Smooth muscle cell (in vitro differentiated cells): ENCODE measurements at regions not wholly inside any gene's neighbourhood (a gene's known extent, or its start where the extent isn't known, plus 50 kb on each side); places are given as distances from the start of the nearest gene placed in this dataset.
"Not testable (repeated sequence)": the region's sequence is repeated elsewhere in the genome, so short reads cannot be mapped to it uniquely, and the experiment has no call there.

Experiments used
- DNase-seq: peaks from one replicate; lab custom pipeline; 2025; ENCODE audit not compliant: unreplicated experiment; lab: John Stamatoyannopoulos, UW
- H2AFZ ChIP-seq: fragments of 200-600 bp; sonication (generic); 2 replicates; pipeline ENCODE4 v1.6.0; 2016; ENCODE audit warnings: antibody characterized with exemption, low read depth, mild to moderate bottlenecking
- H3F3A ChIP-seq: fragments of 200-600 bp; sonication (generic); 2 replicates; pipeline ENCODE4 v1.6.0; 2017; ENCODE audit warnings: antibody characterized with exemption, low read depth
- H3K27ac ChIP-seq: fragments of 200-600 bp; sonication (generic); 2 replicates; pipeline ENCODE4 v1.5.1; 2016; ENCODE audit warnings: low read depth, mild to moderate bottlenecking
- H3K27me3 ChIP-seq: fragments of 200-600 bp; sonication (generic); 2 replicates; pipeline ENCODE4 v1.6.1; 2016; ENCODE audit warnings: low read depth, mild to moderate bottlenecking
- H3K36me3 ChIP-seq: fragments of 200-600 bp; sonication (generic); 2 replicates; pipeline ENCODE4 v1.5.1; 2016; ENCODE audit warnings: low read depth
- H3K4me1 ChIP-seq: fragments of 200-600 bp; sonication (generic); 2 replicates; pipeline ENCODE4 v1.5.1; 2016; ENCODE audit warnings: low read depth
- H3K4me2 ChIP-seq: fragments of 200-600 bp; sonication (generic); 2 replicates; pipeline ENCODE4 v1.6.0; 2016; ENCODE audit warnings: mild to moderate bottlenecking
- H3K4me3 ChIP-seq: fragments of 200-600 bp; sonication (generic); 2 replicates; pipeline ENCODE4 v1.5.1; 2016; ENCODE audit warnings: mild to moderate bottlenecking
- H3K79me2 ChIP-seq: fragments of 200-600 bp; sonication (generic); 2 replicates; pipeline ENCODE4 v1.6.0; 2016; ENCODE audit warnings: low read depth, mild to moderate bottlenecking
- H3K9ac ChIP-seq: fragments of 200-600 bp; sonication (generic); 2 replicates; pipeline ENCODE4 v1.6.0; 2016; ENCODE audit warnings: low read depth
- H3K9me3 ChIP-seq: fragments of 200-600 bp; sonication (generic); replicated peaks from 2 replicates; pipeline ENCODE4 v1.5.1; 2016; ENCODE audit warnings: low read depth
- H4K20me1 ChIP-seq: fragments of 200-600 bp; sonication (generic); 2 replicates; pipeline ENCODE4 v1.6.0; 2016; ENCODE audit warnings: low read depth
- WGBS: methylation state at CpG from one replicate; pipeline ENCODE4 v1.1.7; 2016; ENCODE audit warnings: low lambda C conversion rate; 5-methylcytosine and 5-hydroxymethylcytosine counted together
- TF ChIP-seq, protein P1 (sequence below): fragments of 200-600 bp; sonication (generic); IDR thresholded peaks from 2 replicates; pipeline ENCODE4 v1.5.1; 2017; ENCODE audit warnings: borderline replicate concordance, mild to moderate bottlenecking, antibody characterized with exemption; ENCODE audit not compliant: insufficient read depth, poor library complexity, severe bottlenecking

- Histone ChIP-seq H3K36me3 (no peaks in the 10 kb centered on the region), H2AFZ (no peak overlapping the region), H4K20me1 (no peaks in the 10 kb centered on the region), H3K27ac (no peak overlapping the region), H3K27me3 (no peaks in the 10 kb centered on the region), H3K9me3 (no peaks in the 10 kb centered on the region), H3K4me1 (no peaks in the 10 kb centered on the region), H3K4me3 (no peak overlapping the region), H3K4me2 (no peak overlapping the region), H3F3A (no peaks in the 10 kb centered on the region), H3K9ac (no peak overlapping the region), H3K79me2 (no peaks in the 10 kb centered on the region)
- TF ChIP-seq, protein P1, sequence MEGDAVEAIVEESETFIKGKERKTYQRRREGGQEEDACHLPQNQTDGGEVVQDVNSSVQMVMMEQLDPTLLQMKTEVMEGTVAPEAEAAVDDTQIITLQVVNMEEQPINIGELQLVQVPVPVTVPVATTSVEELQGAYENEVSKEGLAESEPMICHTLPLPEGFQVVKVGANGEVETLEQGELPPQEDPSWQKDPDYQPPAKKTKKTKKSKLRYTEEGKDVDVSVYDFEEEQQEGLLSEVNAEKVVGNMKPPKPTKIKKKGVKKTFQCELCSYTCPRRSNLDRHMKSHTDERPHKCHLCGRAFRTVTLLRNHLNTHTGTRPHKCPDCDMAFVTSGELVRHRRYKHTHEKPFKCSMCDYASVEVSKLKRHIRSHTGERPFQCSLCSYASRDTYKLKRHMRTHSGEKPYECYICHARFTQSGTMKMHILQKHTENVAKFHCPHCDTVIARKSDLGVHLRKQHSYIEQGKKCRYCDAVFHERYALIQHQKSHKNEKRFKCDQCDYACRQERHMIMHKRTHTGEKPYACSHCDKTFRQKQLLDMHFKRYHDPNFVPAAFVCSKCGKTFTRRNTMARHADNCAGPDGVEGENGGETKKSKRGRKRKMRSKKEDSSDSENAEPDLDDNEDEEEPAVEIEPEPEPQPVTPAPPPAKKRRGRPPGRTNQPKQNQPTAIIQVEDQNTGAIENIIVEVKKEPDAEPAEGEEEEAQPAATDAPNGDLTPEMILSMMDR, result no peak
- 91% methylated on average over 6 of the region's 6 CpGs for WGBS
- no peak for DNase-seq
Measured at GRCh38 chr10:27380929-27381358, 123.2 kb upstream of the RAB18 start.

DNA sequence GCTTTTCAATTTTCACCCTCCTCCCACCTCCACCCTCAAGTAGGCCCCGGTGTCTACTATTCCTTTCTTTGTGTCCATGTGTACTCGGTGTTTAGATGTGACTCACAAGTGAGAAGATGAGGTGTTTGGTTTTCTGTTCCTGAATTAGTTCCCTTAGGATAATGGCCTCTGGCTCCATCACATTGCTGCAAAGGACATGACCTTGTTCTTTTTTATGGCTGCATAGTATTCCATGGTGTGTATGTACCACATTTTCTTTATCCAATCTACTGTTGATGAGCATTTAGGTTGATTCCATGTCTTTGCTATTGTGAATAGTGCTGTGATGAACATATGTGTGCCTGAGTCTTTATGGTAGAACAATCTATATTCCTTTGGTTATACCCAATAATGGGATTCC is 125.1 kb upstream of the RAB18 start:
- H3K9me3 ChIP-seq, H3K27me3 ChIP-seq, H3K4me2 ChIP-seq, H3K9ac ChIP-seq, H4K20me1 ChIP-seq, H3K36me3 ChIP-seq, H3F3A ChIP-seq, DNase-seq, H3K79me2 ChIP-seq, H2AFZ ChIP-seq, H3K4me1 ChIP-seq, H3K27ac ChIP-seq, H3K4me3 ChIP-seq: not testable (repeated sequence)
- WGBS, result 98% methylated on average over 2 of the region's 2 CpGs

DNA sequence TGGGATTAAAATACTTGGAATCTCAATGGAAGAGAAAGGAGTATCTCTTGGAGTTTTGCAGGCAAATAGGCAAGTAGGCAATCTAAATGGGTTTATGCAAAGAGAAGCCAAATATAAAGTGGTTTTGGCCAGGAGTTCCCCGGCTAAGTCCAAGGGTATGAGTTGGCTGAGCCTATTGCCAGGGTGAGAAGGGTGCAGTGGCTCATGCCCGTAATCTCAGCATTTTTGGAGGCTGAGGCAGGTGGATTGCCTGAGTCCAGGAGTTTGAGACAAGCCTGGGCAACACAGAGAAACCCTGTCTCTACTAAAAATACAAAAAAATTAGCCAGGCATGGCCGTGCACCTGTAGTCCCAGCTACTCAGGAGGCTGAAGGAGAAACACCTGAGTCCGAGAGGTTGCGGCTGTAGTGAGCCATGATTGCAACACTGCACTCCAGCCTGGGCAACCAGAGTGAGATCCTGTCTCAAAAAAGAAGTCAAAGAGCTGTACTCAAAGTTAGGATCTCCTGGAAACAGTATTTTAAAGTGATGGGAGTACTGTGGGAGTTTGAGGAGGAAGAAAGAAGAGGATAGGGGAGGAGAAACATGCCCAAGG is 130.4 kb upstream of the RAB18 start:
- WGBS, result 89% methylated on average over 5 of the region's 5 CpGs
- H4K20me1 ChIP-seq, result no peaks in the 10 kb centered on the region

DNA sequence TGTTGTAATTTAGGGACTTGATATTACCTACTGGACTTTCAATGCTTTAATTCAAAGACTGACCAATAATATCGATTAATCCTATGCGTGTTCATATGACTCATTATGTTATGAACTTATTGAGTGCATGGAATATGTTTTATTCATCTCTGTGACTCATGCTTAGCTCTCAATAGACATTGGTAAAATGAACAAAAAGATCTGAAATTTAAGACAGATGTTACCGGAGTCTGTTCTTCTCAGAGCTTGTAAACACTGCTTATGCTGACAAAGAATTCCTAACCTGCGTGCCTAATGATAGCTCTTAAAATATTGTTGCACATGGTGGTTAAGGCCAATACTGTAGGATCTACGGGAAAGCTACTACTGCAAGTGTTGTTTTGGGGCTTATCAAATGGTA is 131.5 kb upstream of the ACBD5 start:
- WGBS, result 90% methylated on average over 5 of the region's 5 CpGs
- Histone ChIP-seq H3K79me2 (no peaks in the 10 kb centered on the region), H3K36me3 (no peaks in the 10 kb centered on the region), H3K27ac (no peak overlapping the region), H4K20me1 (no peaks in the 10 kb centered on the region), H2AFZ (no peak overlapping the region), H3K9me3 (no peaks in the 10 kb centered on the region), H3K4me2 (no peak overlapping the region), H3F3A (no peaks in the 10 kb centered on the region), H3K9ac (no peak overlapping the region), H3K4me1 (no peaks in the 10 kb centered on the region), H3K4me3 (no peak overlapping the region), H3K27me3 (no peaks in the 10 kb centered on the region)
- DNase-seq, result no peak
- TF ChIP-seq, protein P1, result no peak

More for the DNA sequence above, 130.4 kb upstream of the RAB18 start:
- H3K36me3 ChIP-seq, result no peaks in the 10 kb centered on the region
- H3K27me3 ChIP-seq, result no peaks in the 10 kb centered on the region
- H2AFZ ChIP-seq, result no peak overlapping the region
- DNase-seq, result no peak
- H3K4me1 ChIP-seq, result no peaks in the 10 kb centered on the region
- H3K9me3 ChIP-seq, result no peaks in the 10 kb centered on the region
- no peak overlapping the region for H3K4me2 ChIP-seq
- TF ChIP-seq, protein P1, result no peak
- no peak overlapping the region for H3K4me3 ChIP-seq
- no peak overlapping the region for H3K9ac ChIP-seq
- H3F3A ChIP-seq, result no peaks in the 10 kb centered on the region
- H3K27ac ChIP-seq, result no peak overlapping the region
- no peaks in the 10 kb centered on the region for H3K79me2 ChIP-seq

GRCh38 chr10:27371375-27371774 is 130.8 kb upstream of the ACBD5 start:
- H3K9ac ChIP-seq, H2AFZ ChIP-seq, H3K9me3 ChIP-seq, H3K4me1 ChIP-seq, DNase-seq, H4K20me1 ChIP-seq, H3K4me3 ChIP-seq, H3K27ac ChIP-seq, H3F3A ChIP-seq, H3K36me3 ChIP-seq, H3K27me3 ChIP-seq, H3K79me2 ChIP-seq, H3K4me2 ChIP-seq: not testable (repeated sequence)
- 98% methylated on average over 5 of the region's 5 CpGs for whole genome bisulfite sequencing
